Stimulated activated naive CD8-positive, alpha-beta T cell treated with anti-CD3 and anti-CD28 coated beads, Interleukin-15, Interleukin-2, amounts not matched to agents 100 ng/mL and 50 ng/mL, for 24 hours (primary cell): ENCODE measurements at regions not wholly inside any gene's neighbourhood (a gene's known extent, or its start where the extent isn't known, plus 50 kb on each side); places are given as distances from the start of the nearest gene placed in this dataset.
"Not testable (repeated sequence)": the region's sequence is repeated elsewhere in the genome, so short reads cannot be mapped to it uniquely, and the experiment has no call there.

Experiments
- H3K27ac Mint-ChIP-seq: one replicate; pipeline ENCODE4 v1.8.0; 2021; ENCODE audit warnings: mild to moderate bottlenecking, mixed read lengths
- H3K27me3 Mint-ChIP-seq: one replicate; pipeline ENCODE4 v1.8.0; 2021; ENCODE audit warnings: mixed read lengths
- H3K36me3 Mint-ChIP-seq: one replicate; pipeline ENCODE4 v1.8.0; 2021; ENCODE audit warnings: low read depth, mixed read lengths
- H3K4me1 Mint-ChIP-seq: one replicate; pipeline ENCODE4 v1.8.0; 2021; ENCODE audit warnings: low read depth, mixed read lengths
- H3K4me3 Mint-ChIP-seq: one replicate; pipeline ENCODE4 v1.8.0; 2021; ENCODE audit warnings: mild to moderate bottlenecking, mixed read lengths
- H3K9me3 Mint-ChIP-seq: one replicate; pipeline ENCODE4 v1.8.0; 2021; ENCODE audit warnings: mixed read lengths

GRCh38 chr16:88154886-88155285 is 203.7 kb downstream of the BANP start:
- not testable (repeated sequence) for H3K27ac Mint-ChIP-seq, H3K36me3 Mint-ChIP-seq, H3K27me3 Mint-ChIP-seq, H3K4me1 Mint-ChIP-seq, H3K9me3 Mint-ChIP-seq, H3K4me3 Mint-ChIP-seq

GRCh38 chr16:88155681-88156080 is 204.4 kb downstream of the BANP start:
- not testable (repeated sequence) for H3K27ac Mint-ChIP-seq, H3K36me3 Mint-ChIP-seq, H3K9me3 Mint-ChIP-seq

GRCh38 chr16:88156640-88157283 is 205.5 kb downstream of the BANP start:
- not testable (repeated sequence) for H3K27me3 Mint-ChIP-seq, H3K36me3 Mint-ChIP-seq, H3K9me3 Mint-ChIP-seq, H3K4me3 Mint-ChIP-seq, H3K27ac Mint-ChIP-seq, H3K4me1 Mint-ChIP-seq

More at GRCh38 chr16:88155681-88156080, 204.4 kb downstream of the BANP start:
- H3K27me3 Mint-ChIP-seq, H3K4me1 Mint-ChIP-seq, H3K4me3 Mint-ChIP-seq: not testable (repeated sequence)

DNA sequence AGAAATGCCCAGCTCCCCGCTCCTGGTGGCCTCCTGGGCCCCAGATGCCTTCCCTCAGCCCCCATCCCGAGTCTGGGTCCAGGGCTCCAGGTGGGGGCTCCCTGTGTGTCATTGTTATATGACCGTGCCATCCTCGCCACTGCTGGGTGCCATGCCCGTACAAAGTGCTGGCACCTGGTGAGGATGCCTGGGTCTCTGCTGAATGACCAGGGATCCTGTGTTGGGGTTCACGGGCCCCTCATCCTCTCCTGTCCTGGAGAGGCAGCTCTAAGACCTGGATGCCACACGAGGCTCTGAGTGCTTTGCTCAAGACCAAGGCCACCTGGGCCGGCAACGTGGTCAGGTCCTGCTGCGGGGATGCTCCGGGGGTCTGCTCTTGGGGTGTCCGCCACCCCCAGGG is 206.5 kb downstream of the BANP start:
- H3K27ac Mint-ChIP-seq, H3K9me3 Mint-ChIP-seq, H3K27me3 Mint-ChIP-seq, H3K4me1 Mint-ChIP-seq, H3K36me3 Mint-ChIP-seq, H3K4me3 Mint-ChIP-seq: not testable (repeated sequence)

DNA sequence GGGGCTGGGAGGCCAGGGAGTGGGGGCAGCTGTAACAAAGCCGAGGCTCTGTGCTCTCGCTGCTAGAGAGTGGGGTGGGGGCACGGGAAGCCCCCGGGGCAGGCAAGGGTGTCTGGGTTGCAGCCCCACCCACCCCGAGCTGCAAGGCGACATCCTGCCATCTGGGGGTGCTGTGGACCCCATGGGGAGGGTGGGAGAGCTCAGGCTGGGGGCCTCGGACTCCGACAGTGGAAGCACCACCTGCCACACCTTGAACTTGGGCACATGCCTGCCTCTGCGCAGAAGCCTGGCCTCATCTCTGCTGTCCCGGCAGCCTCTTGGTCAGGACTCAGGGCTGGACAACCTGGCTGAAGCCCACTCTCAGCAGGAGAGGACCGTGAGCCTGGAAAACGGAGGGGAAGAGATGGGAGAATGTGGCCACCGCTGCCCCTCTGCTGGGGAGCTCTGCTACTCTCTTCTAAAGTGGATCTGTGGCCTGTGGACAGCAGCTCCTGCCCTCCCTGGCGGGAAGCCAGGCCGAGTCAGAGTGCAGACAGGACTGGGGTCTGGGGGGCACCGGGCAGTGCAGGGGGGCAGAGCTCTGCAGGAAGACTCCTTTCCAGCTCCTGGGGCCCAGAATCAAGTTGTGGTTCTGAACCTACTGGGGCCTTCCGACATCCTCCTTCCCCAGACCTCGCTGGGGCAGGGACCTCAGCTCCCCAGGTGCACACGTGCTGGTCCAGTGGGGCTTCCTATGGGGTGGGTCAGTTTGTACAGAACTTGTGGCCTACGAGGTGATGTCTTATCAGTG is 207.2 kb downstream of the BANP start:
- not testable (repeated sequence) for H3K4me3 Mint-ChIP-seq, H3K27me3 Mint-ChIP-seq, H3K36me3 Mint-ChIP-seq, H3K9me3 Mint-ChIP-seq, H3K4me1 Mint-ChIP-seq, H3K27ac Mint-ChIP-seq

DNA sequence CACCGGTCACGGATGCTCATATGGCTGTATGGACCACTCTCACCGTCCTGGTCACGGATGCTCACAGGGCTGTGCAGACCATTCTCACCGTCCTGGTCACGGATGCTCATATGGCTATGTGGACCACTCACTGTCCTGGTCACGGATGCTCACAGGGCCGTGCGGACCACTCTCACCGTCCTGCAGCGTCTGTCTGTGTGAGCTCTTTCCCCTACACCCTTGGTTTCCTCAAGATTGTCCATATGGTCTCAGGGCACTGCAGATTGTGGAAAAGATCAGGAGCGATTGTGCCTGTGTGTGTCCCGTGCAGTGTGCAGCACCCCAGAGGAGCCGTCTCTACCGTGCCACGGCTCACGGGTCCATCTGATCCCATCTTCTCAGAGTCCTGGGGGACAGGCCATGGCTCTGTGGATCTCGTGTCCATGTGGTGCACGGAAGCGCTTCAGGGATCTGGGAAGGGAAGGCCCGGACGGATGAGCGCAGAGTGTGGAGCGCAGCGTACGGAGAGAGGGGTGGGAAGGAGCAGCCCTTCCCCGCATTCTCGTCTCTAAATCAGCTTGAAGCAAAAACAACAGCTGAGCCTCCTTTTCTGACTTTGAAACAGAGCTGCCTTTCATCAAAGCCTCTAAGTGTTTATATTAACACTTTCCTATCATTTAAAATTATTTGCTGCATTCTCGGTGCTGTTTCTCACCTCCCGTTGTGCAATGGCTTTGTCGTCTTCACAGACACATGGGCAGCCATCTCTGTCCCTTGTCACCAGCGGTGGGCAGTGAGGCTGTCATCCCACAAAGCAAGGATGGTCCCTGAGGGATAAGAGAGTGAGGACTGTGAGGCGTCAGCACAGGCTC is 208.0 kb downstream of the BANP start:
- H3K9me3 Mint-ChIP-seq, H3K4me1 Mint-ChIP-seq, H3K27me3 Mint-ChIP-seq, H3K36me3 Mint-ChIP-seq, H3K4me3 Mint-ChIP-seq, H3K27ac Mint-ChIP-seq: not testable (repeated sequence)

- not testable (repeated sequence) for H3K36me3 Mint-ChIP-seq, H3K27ac Mint-ChIP-seq, H3K4me3 Mint-ChIP-seq
Observed at GRCh38 chr16:88159897-88160335, 208.7 kb downstream of the BANP start.

GRCh38 chr16:88161191-88161590 is 210.0 kb downstream of the BANP start:
- not testable (repeated sequence) for H3K4me1 Mint-ChIP-seq, H3K9me3 Mint-ChIP-seq, H3K27ac Mint-ChIP-seq, H3K36me3 Mint-ChIP-seq, H3K4me3 Mint-ChIP-seq, H3K27me3 Mint-ChIP-seq

More at GRCh38 chr16:88159897-88160335, 208.7 kb downstream of the BANP start:
- not testable (repeated sequence) for H3K27me3 Mint-ChIP-seq, H3K9me3 Mint-ChIP-seq, H3K4me1 Mint-ChIP-seq

GRCh38 chr16:88161623-88162275 is 210.5 kb downstream of the BANP start:
- H3K27me3 Mint-ChIP-seq, H3K9me3 Mint-ChIP-seq, H3K4me3 Mint-ChIP-seq, H3K27ac Mint-ChIP-seq, H3K4me1 Mint-ChIP-seq, H3K36me3 Mint-ChIP-seq: not testable (repeated sequence)

GRCh38 chr16:88162778-88163177 is 211.5 kb downstream of the BANP start:
- H3K9me3 Mint-ChIP-seq, H3K27ac Mint-ChIP-seq, H3K27me3 Mint-ChIP-seq, H3K36me3 Mint-ChIP-seq, H3K4me3 Mint-ChIP-seq, H3K4me1 Mint-ChIP-seq: not testable (repeated sequence)

GRCh38 chr16:88164196-88165039 is 213.2 kb downstream of the BANP start:
- H3K27ac Mint-ChIP-seq, H3K36me3 Mint-ChIP-seq, H3K4me1 Mint-ChIP-seq, H3K4me3 Mint-ChIP-seq, H3K9me3 Mint-ChIP-seq, H3K27me3 Mint-ChIP-seq: not testable (repeated sequence)

DNA sequence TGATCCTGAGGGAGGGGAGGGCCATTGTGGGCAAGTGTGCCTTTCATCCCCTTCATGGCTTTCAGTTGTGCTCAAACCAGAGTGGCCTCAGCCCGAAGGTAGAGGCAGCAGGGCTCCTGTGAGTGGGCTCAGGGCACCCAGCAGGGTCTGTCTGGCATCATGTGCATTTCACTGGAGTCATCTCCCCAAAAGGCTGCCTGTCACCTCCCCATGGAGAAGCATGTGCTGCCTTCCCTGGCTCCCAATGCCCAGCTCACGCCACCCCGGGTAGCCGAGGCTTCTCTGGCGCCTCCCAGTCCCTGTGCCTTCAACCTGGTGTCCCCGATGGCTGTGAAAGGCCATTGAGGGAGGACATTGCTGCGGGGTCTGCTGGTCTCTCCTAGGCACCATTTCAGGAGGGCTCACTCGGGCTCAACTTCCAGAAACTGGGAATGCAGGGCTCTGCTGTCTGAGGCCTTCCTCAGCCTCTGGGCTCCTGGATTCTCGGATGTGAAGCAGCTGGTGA is 213.9 kb downstream of the BANP start:
- H3K4me1 Mint-ChIP-seq, H3K9me3 Mint-ChIP-seq, H3K27me3 Mint-ChIP-seq, H3K27ac Mint-ChIP-seq, H3K4me3 Mint-ChIP-seq, H3K36me3 Mint-ChIP-seq: not testable (repeated sequence)

GRCh38 chr16:88165683-88166082 is 214.4 kb downstream of the BANP start:
- not testable (repeated sequence) for H3K27ac Mint-ChIP-seq, H3K4me3 Mint-ChIP-seq, H3K36me3 Mint-ChIP-seq, H3K9me3 Mint-ChIP-seq, H3K27me3 Mint-ChIP-seq, H3K4me1 Mint-ChIP-seq

DNA sequence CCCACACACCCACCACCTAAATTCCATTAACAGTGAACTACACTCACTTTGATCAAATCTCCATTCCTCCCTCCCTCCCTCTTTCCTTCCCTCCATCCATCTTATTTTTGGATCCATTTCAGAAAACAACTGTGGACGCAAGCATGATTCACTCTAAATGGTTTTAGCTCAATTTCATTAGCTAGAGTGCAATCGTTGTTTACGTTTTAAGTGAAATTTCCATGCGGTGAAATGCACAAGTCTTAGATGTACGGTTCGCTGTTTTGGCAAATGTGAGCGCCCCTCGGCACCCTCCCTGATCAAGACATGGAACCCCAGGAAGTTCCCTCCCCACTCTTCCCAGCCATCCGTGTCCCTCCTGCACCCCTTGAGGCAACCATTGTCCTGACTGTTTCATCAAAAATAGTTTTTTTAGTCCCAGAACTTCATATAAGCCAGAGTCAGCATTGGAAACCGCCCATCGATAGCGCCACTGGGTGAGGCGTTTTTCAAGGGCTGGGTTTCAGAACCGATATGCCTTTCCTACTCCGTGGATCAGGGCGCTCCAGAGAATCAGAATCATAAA is 215.1 kb downstream of the BANP start:
- H3K27ac Mint-ChIP-seq, H3K4me1 Mint-ChIP-seq, H3K4me3 Mint-ChIP-seq, H3K9me3 Mint-ChIP-seq, H3K36me3 Mint-ChIP-seq, H3K27me3 Mint-ChIP-seq: not testable (repeated sequence)
